Activated T-cell treated with anti-CD3 and anti-CD28 coated beads, Interleukin-2, amount 50 U/mL, for 24 hours (primary cell): ENCODE measurements at regions not wholly inside any gene's neighbourhood (a gene's known extent, or its start where the extent isn't known, plus 50 kb on each side); places are given as distances from the start of the nearest gene placed in this dataset.

ENCODE experiments used
- DNase-seq: peaks from one replicate; pipeline ENCODE4 v3.0.0-alpha.2; 2020
- H3K27ac Mint-ChIP-seq: 2 replicates; pipeline ENCODE4 v1.8.0; 2020; ENCODE audit warnings: mild to moderate bottlenecking, mixed read lengths
- H3K27me3 Mint-ChIP-seq: 2 replicates; pipeline ENCODE4 v1.8.0; 2020; ENCODE audit warnings: mixed read lengths
- H3K36me3 Mint-ChIP-seq: 2 replicates; pipeline ENCODE4 v1.8.0; 2020; ENCODE audit warnings: low read depth, mixed read lengths
- H3K4me1 Mint-ChIP-seq: 2 replicates; pipeline ENCODE4 v1.8.0; 2020; ENCODE audit warnings: low read depth, mixed read lengths
- H3K4me3 Mint-ChIP-seq: 2 replicates; pipeline ENCODE4 v1.8.0; 2020; ENCODE audit warnings: mild to moderate bottlenecking, moderate library complexity, mixed read lengths
- H3K9me3 Mint-ChIP-seq: 2 replicates; pipeline ENCODE4 v1.8.0; 2020; ENCODE audit warnings: mixed read lengths

DNA sequence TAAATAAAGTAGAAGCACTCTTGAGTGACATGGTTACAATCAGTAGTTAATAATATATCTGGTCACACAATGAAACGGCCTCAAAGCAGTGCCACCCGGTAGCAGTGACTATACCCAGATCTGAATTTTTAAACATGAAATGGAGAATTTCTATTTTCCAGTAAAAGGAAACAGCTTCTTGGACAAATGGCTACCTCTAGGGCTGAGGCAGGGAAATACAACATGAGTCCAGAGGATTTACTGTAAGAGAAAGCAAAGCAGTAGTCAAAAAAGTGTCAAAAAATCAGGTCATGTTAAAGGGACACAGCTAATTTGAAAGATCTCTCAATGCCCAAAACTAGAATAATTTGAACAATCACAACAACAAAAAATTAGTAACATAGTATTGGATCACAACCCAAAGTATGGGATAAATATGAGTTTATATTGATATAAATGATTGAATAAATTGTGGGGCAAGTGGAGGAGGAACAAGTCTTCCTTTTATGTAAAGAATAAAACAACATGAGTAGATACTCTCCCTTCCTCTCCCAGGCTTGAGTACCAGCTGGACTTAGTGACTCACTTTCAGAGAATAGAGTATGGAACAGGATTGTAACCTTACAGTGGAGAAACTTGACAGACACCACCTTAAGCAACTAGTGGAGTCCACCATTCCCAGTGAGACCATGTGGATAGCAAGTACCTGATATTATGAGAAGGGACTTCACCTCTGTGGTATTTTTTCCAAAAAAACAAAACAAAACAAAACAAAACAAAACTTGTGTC, 180.8 kb downstream of the MBD2 start:
- DNase-seq: no peak
- peaks cover 2% of the 10 kb centered on the region for H3K27me3 Mint-ChIP-seq
- no peaks in the 10 kb centered on the region for H3K4me1 Mint-ChIP-seq
- H3K27ac Mint-ChIP-seq: no peak overlapping the region
- H3K36me3 Mint-ChIP-seq: no peaks in the 10 kb centered on the region
- no peaks in the 10 kb centered on the region for H3K9me3 Mint-ChIP-seq
- H3K4me3 Mint-ChIP-seq: no peak overlapping the region

DNA sequence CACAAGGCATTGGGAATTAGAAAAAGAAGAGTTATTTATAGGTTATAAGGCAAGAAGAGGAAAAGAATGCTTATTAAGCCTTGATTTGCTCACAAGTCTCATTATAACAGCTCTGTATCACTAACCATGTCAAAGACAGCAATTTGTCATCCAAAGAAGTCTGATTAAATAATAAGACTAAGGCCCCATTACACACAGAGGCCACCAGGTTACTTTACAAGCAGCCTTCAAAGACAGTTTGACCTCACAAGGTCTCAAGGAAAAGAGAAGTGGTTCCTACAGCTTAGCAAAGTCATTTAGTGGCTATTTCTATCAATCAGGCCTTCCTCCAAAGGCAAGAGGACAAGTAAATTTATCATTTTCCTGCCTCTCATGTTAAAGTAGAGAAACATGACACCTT, 188.5 kb downstream of the MBD2 start:
- H3K9me3 Mint-ChIP-seq: no peaks in the 10 kb centered on the region
- H3K27me3 Mint-ChIP-seq: peaks cover 2% of the 10 kb centered on the region
- no peaks in the 10 kb centered on the region for H3K36me3 Mint-ChIP-seq
- no peak overlapping the region for H3K27ac Mint-ChIP-seq
- DNase-seq: no peak
- no peak overlapping the region for H3K4me3 Mint-ChIP-seq
- no peaks in the 10 kb centered on the region for H3K4me1 Mint-ChIP-seq

DNA sequence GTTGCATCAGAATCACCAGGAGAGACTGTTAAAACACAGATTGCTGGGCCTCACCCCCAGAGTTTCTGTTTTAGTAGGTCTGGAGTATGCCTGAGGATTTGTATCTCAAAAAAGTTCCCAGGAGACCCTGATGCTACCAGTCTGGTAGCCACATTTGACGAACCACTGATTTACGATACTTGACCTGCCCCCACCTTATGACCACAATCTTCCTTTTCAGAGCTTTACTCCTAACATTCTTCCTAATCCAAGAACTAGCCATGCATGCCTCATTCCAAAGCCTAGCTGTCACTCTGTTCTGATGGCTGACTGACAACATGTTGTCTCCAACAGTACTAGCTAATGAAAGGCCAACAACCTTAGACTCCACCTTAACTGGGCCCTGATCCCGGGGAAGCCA, 191.4 kb downstream of the MBD2 start:
- H3K4me1 Mint-ChIP-seq: no peaks in the 10 kb centered on the region
- no peaks in the 10 kb centered on the region for H3K36me3 Mint-ChIP-seq
- no peak for DNase-seq
- no peak overlapping the region for H3K27ac Mint-ChIP-seq
- no peak overlapping the region for H3K4me3 Mint-ChIP-seq
- H3K9me3 Mint-ChIP-seq: no peaks in the 10 kb centered on the region
- peaks cover 3% of the 10 kb centered on the region for H3K27me3 Mint-ChIP-seq

DNA sequence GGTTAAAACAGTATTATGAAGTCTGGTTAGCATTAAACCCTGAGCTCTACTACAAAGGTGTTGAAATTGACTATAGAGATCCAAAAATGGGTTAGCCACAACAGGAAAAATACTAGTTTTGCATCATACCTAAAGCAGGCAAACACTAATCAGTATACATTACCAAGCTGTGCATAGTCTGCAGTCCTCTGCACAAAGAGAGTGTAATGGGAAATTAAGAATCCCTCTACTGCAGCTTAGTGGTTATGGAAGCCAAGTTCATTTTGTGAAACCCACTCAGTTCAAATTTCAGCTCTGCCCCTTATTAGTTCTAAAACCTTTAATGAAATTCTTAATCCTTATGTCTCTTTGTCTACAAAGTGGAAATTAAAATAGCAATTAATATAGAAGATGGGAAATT, 192.1 kb downstream of the MBD2 start:
- Mint-ChIP-seq H3K36me3 (no peaks in the 10 kb centered on the region), H3K4me1 (no peaks in the 10 kb centered on the region), H3K9me3 (no peaks in the 10 kb centered on the region), H3K4me3 (no peak overlapping the region), H3K27ac (no peak overlapping the region), H3K27me3 (peaks cover 5% of the 10 kb centered on the region)
- no peak for DNase-seq

DNA sequence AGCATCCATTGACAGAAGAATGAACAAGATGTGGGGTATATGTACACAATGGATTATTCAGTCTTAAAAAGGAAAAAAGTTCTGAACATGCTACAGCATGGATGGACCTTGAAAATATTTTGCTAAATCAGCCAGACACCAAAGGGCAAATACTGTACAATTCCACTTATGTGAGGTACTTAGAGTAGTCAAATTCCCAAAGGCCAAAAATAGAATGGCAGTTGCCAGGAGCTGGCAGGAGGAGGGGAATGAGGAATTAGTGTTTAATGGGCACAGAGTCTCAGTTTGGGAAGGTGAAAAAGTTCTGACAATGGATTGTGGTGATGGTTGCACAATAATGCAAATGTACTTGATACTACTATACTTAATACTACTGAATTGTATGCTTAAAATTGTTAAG, 193.2 kb downstream of the MBD2 start:
- DNase-seq: no peak
- no peak overlapping the region for H3K4me3 Mint-ChIP-seq
- H3K4me1 Mint-ChIP-seq: no peaks in the 10 kb centered on the region
- no peak overlapping the region for H3K27ac Mint-ChIP-seq
- peaks cover 5% of the 10 kb centered on the region for H3K27me3 Mint-ChIP-seq
- H3K9me3 Mint-ChIP-seq: no peaks in the 10 kb centered on the region
- H3K36me3 Mint-ChIP-seq: no peaks in the 10 kb centered on the region

DNA sequence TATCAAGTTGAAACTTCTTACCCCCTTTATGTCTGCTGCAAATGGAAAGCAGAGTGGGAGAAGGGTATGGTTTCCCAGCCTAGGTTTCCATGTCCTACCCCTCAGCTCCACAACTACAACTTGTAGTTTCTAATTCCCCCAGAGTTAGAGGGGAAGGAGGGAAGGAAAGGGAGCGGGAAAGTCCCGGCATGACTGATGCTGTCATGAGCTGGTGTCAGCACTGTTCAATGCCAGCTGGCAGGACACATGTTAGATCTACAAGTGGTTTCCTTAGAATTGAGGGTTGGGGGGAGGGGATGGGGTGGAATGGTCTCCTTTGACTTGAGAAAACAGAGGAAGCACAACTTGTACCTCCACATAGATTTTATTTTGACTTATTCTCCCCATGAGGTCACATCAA, 194.0 kb downstream of the MBD2 start:
- no peak overlapping the region for H3K4me3 Mint-ChIP-seq
- no peaks in the 10 kb centered on the region for H3K36me3 Mint-ChIP-seq
- no peak overlapping the region for H3K27ac Mint-ChIP-seq
- no peaks in the 10 kb centered on the region for H3K4me1 Mint-ChIP-seq
- DNase-seq: no peak
- no peaks in the 10 kb centered on the region for H3K9me3 Mint-ChIP-seq
- H3K27me3 Mint-ChIP-seq: peaks cover 6% of the 10 kb centered on the region

DNA sequence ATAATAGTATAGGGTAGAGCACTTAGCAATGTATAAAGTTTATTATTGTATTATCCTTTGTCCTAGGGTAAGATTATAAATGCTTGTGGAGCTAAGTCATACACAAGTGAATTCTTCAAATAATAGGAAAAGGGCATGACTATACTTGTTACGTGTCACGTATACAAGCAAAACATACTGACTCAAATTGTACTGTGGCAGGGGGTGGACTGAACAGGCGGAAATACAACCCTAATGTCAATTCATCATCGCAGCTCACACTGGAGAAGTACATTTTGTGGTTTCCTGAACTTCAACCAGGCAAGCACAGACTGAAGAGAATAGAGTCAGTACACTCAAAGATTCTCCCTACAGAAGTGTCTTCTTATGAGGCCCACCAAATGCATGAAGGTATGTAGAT, 201.0 kb downstream of the MBD2 start:
- DNase-seq: no peak
- no peaks in the 10 kb centered on the region for H3K36me3 Mint-ChIP-seq
- peaks cover 6% of the 10 kb centered on the region for H3K27me3 Mint-ChIP-seq
- no peak overlapping the region for H3K4me3 Mint-ChIP-seq
- H3K4me1 Mint-ChIP-seq: peaks cover 1% of the 10 kb centered on the region
- no peaks in the 10 kb centered on the region for H3K9me3 Mint-ChIP-seq
- H3K27ac Mint-ChIP-seq: no peak overlapping the region

DNA sequence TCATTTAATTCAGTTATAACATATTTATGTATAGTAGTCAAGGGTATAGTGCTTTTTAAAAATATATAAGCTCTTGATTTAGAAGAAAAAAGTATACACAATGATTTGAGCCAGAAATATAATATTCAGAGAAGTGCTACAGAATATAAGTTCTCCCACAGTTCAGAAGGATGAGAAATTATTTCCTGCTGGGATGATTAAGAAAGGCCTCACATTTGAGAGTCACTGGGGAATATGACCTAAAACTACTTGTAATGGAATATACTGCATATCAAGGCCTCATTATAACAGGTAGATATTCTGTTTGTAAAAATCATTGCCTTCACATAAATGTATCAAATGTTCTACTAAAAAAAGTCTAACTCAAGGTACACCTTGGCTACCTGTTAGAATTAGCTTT, 203.5 kb downstream of the MBD2 start:
- H3K27me3 Mint-ChIP-seq: peaks cover 3% of the 10 kb centered on the region
- no peak overlapping the region for H3K27ac Mint-ChIP-seq
- no peak overlapping the region for H3K4me3 Mint-ChIP-seq
- H3K4me1 Mint-ChIP-seq: peaks cover 1% of the 10 kb centered on the region
- no peak for DNase-seq
- no peaks in the 10 kb centered on the region for H3K36me3 Mint-ChIP-seq
- no peaks in the 10 kb centered on the region for H3K9me3 Mint-ChIP-seq

DNA sequence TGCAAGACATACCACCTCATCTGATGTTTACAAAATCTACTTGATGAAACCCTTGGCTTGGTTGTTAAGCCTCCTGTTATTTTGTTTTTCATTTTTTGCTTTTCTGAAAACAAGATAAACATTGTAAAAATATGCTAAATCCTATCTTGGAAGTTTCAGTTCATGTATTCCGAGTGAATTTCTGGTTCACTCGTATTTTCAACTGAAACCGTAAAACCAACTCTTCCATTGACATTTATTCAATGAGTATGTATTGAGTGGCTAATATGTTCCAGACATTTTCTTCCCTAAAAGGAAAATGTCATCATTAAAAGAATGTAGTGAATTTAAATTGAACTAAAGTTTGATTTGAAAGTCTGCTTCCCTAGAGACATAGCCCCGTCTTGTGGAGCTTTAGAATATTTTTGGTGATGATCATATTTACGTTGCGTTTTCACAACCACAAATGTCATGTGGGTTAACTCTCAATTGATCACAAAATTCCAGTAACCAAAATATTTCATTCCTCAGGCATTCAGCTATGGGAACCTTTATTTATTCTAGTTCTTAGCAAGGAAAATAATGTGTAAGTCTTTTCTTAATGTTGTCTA, 204.2 kb downstream of the MBD2 start:
- DNase-seq: no peak
- no peaks in the 10 kb centered on the region for H3K9me3 Mint-ChIP-seq

DNA sequence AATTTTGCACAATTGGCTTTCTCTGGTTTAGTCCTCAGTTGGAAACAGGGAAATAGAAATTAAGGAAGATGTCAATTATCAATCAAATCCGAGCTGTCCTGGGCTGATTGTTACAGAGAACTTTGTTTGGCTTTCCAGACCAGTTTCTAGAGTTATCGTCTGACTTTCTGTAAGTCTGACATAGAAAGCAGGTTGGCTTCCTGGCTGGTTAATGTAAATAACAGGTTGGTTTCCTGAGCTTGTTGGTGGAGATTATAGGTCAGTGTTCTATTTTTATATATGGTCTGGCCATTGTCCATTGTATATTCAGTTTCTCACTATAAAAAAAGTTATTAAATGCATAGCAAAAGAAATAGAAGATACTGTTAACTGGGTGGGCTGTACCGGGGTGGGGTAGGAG, 204.8 kb downstream of the MBD2 start:
- H3K27me3 Mint-ChIP-seq: no peaks in the 10 kb centered on the region
- no peak overlapping the region for H3K27ac Mint-ChIP-seq
- no peaks in the 10 kb centered on the region for H3K9me3 Mint-ChIP-seq
- peaks cover 1% of the 10 kb centered on the region for H3K4me1 Mint-ChIP-seq
- no peak overlapping the region for H3K4me3 Mint-ChIP-seq
- no peak for DNase-seq
- no peaks in the 10 kb centered on the region for H3K36me3 Mint-ChIP-seq

More for the DNA sequence above, 204.2 kb downstream of the MBD2 start:
- Mint-ChIP-seq H3K4me1 (peaks cover 1% of the 10 kb centered on the region), H3K4me3 (no peak overlapping the region), H3K27me3 (peaks cover under 1% of the 10 kb centered on the region), H3K36me3 (no peaks in the 10 kb centered on the region), H3K27ac (no peak overlapping the region)

DNA sequence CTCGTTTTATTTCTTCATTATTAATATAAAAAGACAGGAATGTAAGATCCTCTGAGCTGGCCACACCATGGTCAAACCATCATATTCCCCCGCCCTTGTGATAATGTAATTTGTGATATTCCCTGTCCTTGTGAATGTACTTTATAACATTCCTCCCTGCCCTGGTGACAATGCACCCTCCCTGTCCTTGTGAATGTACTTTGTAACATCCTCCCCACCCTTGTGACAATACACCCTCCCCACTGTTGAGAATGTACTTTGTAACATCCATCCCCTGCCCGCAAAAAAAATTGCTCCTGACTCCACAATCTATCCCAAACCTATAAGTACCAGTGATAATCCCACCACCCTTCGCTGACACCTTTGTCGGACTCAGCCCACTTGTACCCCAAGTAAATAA, 211.0 kb downstream of the MBD2 start:
- no peaks in the 10 kb centered on the region for H3K36me3 Mint-ChIP-seq
- H3K9me3 Mint-ChIP-seq: no peaks in the 10 kb centered on the region
- no peaks in the 10 kb centered on the region for H3K27me3 Mint-ChIP-seq

DNA sequence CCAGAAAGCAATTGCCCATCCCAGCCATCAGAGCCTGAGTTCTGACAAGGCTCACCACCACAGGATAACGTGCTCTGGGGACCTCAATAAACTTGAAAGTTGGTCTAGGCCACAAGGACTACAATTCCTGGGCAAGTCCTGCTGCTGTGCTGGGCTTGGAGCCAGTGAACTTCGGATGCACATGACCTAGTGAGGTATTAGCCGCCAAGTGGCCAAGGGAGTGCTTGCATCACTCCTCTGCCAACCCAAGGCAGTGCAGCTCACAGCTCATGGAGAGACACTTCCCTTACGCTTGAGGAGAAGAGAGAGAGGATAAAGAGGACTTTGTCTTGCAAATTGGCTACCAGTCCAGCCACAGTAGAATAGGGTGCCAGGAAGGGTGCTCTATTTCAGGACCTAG, 219.6 kb downstream of the MBD2 start:
- H3K36me3 Mint-ChIP-seq: no peaks in the 10 kb centered on the region
- H3K27ac Mint-ChIP-seq: no peak overlapping the region
- peaks cover 4% of the 10 kb centered on the region for H3K27me3 Mint-ChIP-seq
- H3K9me3 Mint-ChIP-seq: no peaks in the 10 kb centered on the region
- H3K4me3 Mint-ChIP-seq: no peak overlapping the region
- H3K4me1 Mint-ChIP-seq: no peaks in the 10 kb centered on the region
- DNase-seq: no peak

More for the DNA sequence above, 211.0 kb downstream of the MBD2 start:
- Mint-ChIP-seq H3K4me3 (no peak overlapping the region), H3K27ac (no peak overlapping the region), H3K4me1 (no peaks in the 10 kb centered on the region)
- DNase-seq: no peak

DNA sequence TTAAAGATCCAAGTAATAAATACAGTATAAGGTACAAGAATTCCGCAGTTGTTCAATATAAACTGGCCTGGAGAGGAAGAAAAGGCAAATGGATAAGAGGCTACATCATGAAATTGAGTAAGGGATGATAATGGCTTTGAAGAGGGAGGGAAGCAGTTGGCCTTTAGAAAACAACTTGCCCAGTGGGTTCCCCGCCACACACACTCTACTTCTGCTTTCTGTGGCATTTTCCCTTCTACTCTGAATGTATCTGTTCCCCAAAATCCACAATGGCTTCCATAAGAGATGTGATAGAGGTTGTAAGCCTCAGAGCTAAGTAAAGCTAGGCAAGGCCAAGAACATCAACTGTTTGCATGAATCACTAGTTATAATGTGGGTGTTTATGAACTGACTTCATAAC, 221.3 kb downstream of the MBD2 start:
- H3K9me3 Mint-ChIP-seq: no peaks in the 10 kb centered on the region

DNA sequence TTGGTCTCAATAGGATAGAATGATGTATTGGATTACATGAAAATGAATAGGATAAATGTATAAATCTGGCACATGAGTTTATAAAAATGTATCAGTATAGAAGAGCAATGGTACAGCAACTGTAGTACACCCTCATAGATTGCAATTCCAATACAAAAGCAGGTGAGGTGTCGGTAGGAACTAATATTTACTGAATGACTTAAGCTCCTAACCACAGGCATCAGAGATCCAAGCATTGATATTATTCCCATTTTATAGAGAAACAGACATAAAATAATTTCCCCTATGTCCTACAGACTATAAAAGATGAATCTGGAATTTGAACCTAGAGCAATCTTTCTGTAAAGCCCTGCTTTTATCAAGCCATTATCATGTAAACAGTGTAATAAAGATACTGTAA, 227.4 kb downstream of the MBD2 start:
- Mint-ChIP-seq H3K27me3 (no peaks in the 10 kb centered on the region), H3K36me3 (no peaks in the 10 kb centered on the region), H3K4me3 (no peak overlapping the region), H3K27ac (no peak overlapping the region), H3K9me3 (no peaks in the 10 kb centered on the region), H3K4me1 (no peaks in the 10 kb centered on the region)
- no peak for DNase-seq

More for the DNA sequence above, 221.3 kb downstream of the MBD2 start:
- Mint-ChIP-seq H3K4me1 (no peaks in the 10 kb centered on the region), H3K27ac (no peak overlapping the region), H3K36me3 (no peaks in the 10 kb centered on the region), H3K27me3 (peaks cover 4% of the 10 kb centered on the region), H3K4me3 (no peak overlapping the region)
- no peak for DNase-seq

DNA sequence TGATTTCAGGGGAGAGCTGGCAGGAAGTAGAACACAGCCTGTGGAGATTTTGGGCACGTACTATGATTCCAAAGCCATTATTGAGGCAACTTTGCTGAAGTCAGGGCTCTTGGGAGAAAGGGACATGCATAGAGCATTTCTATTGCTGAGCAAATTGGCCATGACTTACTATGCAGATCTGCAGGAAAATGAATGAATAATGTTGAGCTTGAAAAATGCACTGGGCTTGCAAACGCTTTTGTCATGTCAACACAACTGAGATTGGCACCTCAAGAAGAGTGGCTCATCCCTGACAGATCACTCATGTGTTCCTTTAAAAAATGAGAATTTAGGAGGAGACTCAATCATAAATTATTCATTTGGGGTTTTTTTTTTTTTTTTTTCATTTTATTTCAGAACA, 230.5 kb downstream of the MBD2 start:
- no peak for DNase-seq
- Mint-ChIP-seq H3K27me3 (no peaks in the 10 kb centered on the region), H3K27ac (no peak overlapping the region), H3K4me3 (no peak overlapping the region), H3K4me1 (no peaks in the 10 kb centered on the region), H3K36me3 (no peaks in the 10 kb centered on the region), H3K9me3 (no peaks in the 10 kb centered on the region)
